K562 (cell line): ENCODE measurements at regions not wholly inside any gene's neighbourhood (a gene's known extent, or its start where the extent isn't known, plus 50 kb on each side); places are given as distances from the start of the nearest gene placed in this dataset.

Experiments used
- CREB1 ChIP-seq, 2 experiments: sonication (generic) in 1 of 2; formaldehyde crosslinking in 1 of 2; IDR thresholded peaks; 2 replicates each; pipeline versions ENCODE4 v1.6.1 to v1.8.0; 2012 to 2022; ENCODE audit warnings: inconsistent platforms in 1 of 2, mild to moderate bottlenecking in 1 of 2, missing genetic modification reagents in 1 of 2, moderate library complexity in 1 of 2
- ELF2 ChIP-seq: fragments of 250-450 bp; sonication (Bioruptor Pico); IDR thresholded peaks from 2 replicates; pipeline ENCODE4 v1.5.0; 2021; ENCODE audit warnings: mild to moderate bottlenecking
- EP300 ChIP-seq: IDR thresholded peaks from 2 replicates; pipeline ENCODE4 v1.6.1; 2012; ENCODE audit warnings: low read length, improper control_type of control experiment
- FOSL1 ChIP-seq: fragments of 200-800 bp; sonication (Bioruptor generic); conservative IDR thresholded peaks from 2 replicates; pipeline ENCODE4 v1.6.1; 2016; ENCODE audit warnings: missing genetic modification characterization, missing compliant biosample characterization
- FOXP1 ChIP-seq: sonication (generic); formaldehyde crosslinking; IDR thresholded peaks from 2 replicates; pipeline ENCODE4 v1.8.0; 2022; ENCODE audit warnings: mild to moderate bottlenecking, missing genetic modification reagents
- KDM5B ChIP-seq: fragments of 200-600 bp; sonication (generic); IDR thresholded peaks from 2 replicates; pipeline ENCODE4 v1.6.1; 2012; ENCODE audit warnings: low read depth, mild to moderate bottlenecking, moderate library complexity, low read length, control low read depth, inconsistent platforms; ENCODE audit not compliant: insufficient replicate concordance
- SAFB2 ChIP-seq: fragments of 200-400 bp; formaldehyde crosslinking; IDR thresholded peaks from 2 replicates; pipeline ENCODE4 v1.6.1; 2018; ENCODE audit warnings: borderline replicate concordance, low read length, low read depth, moderate library complexity; ENCODE audit not compliant: severe bottlenecking
- SIN3B ChIP-seq: fragments of 450-650 bp; IDR thresholded peaks from 2 replicates; pipeline ENCODE4 v1.6.1; 2017; ENCODE audit warnings: low read depth, mild to moderate bottlenecking, moderate library complexity
- SIRT6 ChIP-seq: IDR thresholded peaks from one replicate; pipeline ENCODE4 v1.6.1; 2012; ENCODE audit warnings: low read depth, mild to moderate bottlenecking, control low read depth, inconsistent platforms, low read length, moderate library complexity
- THRAP3 ChIP-seq: fragments of 450-650 bp; IDR thresholded peaks from 2 replicates; pipeline ENCODE4 v1.6.1; 2016; ENCODE audit warnings: mild to moderate bottlenecking, inconsistent platforms, borderline replicate concordance

GRCh38 chr15:37774961-37775360 is 159.5 kb upstream of the TMCO5A start:
- TF ChIP-seq THRAP3 (no peak), ELF2 (CRISPR knock-in tag) (no peak), SIN3B (no peak), SIRT6 (no peak), EP300 (no peak), KDM5B (no peak), SAFB2 (no peak), CREB1 (IDR thresholded peaks at IDR 0.05) (no peak), CREB1 (CRISPR knock-in tag; IDR thresholded peaks at IDR 0.05) (no peak), FOXP1 (CRISPR knock-in tag) (no peak), FOSL1 (tag) (no peak)
